Activated T-helper 2 cell treated with anti-CD3 and anti-CD28 coated beads, Interferon-gamma antibody, Interleukin-2, Interleukin-4, amounts not matched to agents 10 μg/mL and 5 μg/mL and 100 μg/mL, durations not matched to agents 14 hours and 24 hours and 36 hours (primary cell): ENCODE measurements at regions not wholly inside any gene's neighbourhood (a gene's known extent, or its start where the extent isn't known, plus 50 kb on each side); places are given as distances from the start of the nearest gene placed in this dataset.
"Not testable (repeated sequence)": the region's sequence is repeated elsewhere in the genome, so short reads cannot be mapped to it uniquely, and the experiment has no call there.

Experiments used
- DNase-seq: peaks from one replicate; pipeline ENCODE4 v3.0.0; 2021; ENCODE audit warnings: low spot score
- H3K27ac Mint-ChIP-seq: one replicate; pipeline ENCODE4 v1.8.0; 2021; ENCODE audit warnings: mixed read lengths
- H3K27me3 Mint-ChIP-seq: one replicate; pipeline ENCODE4 v1.8.0; 2021; ENCODE audit warnings: low read depth, mixed read lengths
- H3K36me3 Mint-ChIP-seq: one replicate; pipeline ENCODE4 v1.8.0; 2021; ENCODE audit warnings: low read depth, mixed read lengths
- H3K4me1 Mint-ChIP-seq: one replicate; pipeline ENCODE4 v1.8.0; 2021; ENCODE audit warnings: low read depth, mixed read lengths
- H3K4me3 Mint-ChIP-seq: one replicate; pipeline ENCODE4 v1.8.0; 2021; ENCODE audit warnings: low read depth, mild to moderate bottlenecking, moderate library complexity, mixed read lengths
- H3K9me3 Mint-ChIP-seq: one replicate; pipeline ENCODE4 v1.8.0; 2021; ENCODE audit warnings: mixed read lengths
- intact Hi-C: fragments of 100-400 bp; cut with micrococcal nuclease; formaldehyde crosslinking; loops from one replicate; pipeline ENCODE4 v1.15.1; 2023

GRCh38 chr1:222970040-222970439 is 155.2 kb downstream of the DISP1 start:
- no peaks in the 10 kb centered on the region for H3K9me3 Mint-ChIP-seq
- no peaks in the 10 kb centered on the region for H3K36me3 Mint-ChIP-seq
- no peak for DNase-seq
- H3K4me3 Mint-ChIP-seq = no peak overlapping the region
- peaks cover 6% of the 10 kb centered on the region for H3K4me1 Mint-ChIP-seq
- no peaks in the 10 kb centered on the region for H3K27me3 Mint-ChIP-seq
- intact Hi-C loops = no loop called here
- H3K27ac Mint-ChIP-seq = no peak overlapping the region

GRCh38 chr1:222970711-222971110 is 155.9 kb downstream of the DISP1 start:
- DNase-seq = no peak
- peaks cover 8% of the 10 kb centered on the region for H3K4me1 Mint-ChIP-seq

GRCh38 chr1:222971146-222971545 is 156.3 kb downstream of the DISP1 start:
- Mint-ChIP-seq H3K9me3 (no peaks in the 10 kb centered on the region), H3K4me1 (peaks cover 8% of the 10 kb centered on the region), H3K36me3 (no peaks in the 10 kb centered on the region), H3K27ac (no peak overlapping the region), H3K4me3 (no peak overlapping the region), H3K27me3 (no peaks in the 10 kb centered on the region)
- DNase-seq = no peak
- intact Hi-C loops = no loop called here

More at GRCh38 chr1:222970711-222971110, 155.9 kb downstream of the DISP1 start:
- no peaks in the 10 kb centered on the region for H3K9me3 Mint-ChIP-seq
- H3K36me3 Mint-ChIP-seq = no peaks in the 10 kb centered on the region
- intact Hi-C loops = no loop called here
- no peak overlapping the region for H3K4me3 Mint-ChIP-seq
- no peak overlapping the region for H3K27ac Mint-ChIP-seq
- H3K27me3 Mint-ChIP-seq = no peaks in the 10 kb centered on the region

- no peaks in the 10 kb centered on the region for H3K27me3 Mint-ChIP-seq
- H3K4me3 Mint-ChIP-seq = no peak overlapping the region
- no peaks in the 10 kb centered on the region for H3K36me3 Mint-ChIP-seq
- H3K9me3 Mint-ChIP-seq = no peaks in the 10 kb centered on the region
- no peak overlapping the region for H3K27ac Mint-ChIP-seq
- H3K4me1 Mint-ChIP-seq = peaks cover 8% of the 10 kb centered on the region
- no peak for DNase-seq
- intact Hi-C loops = no loop called here
Observed at GRCh38 chr1:222973561-222973960, 158.7 kb downstream of the DISP1 start.

GRCh38 chr1:222974496-222974895 is 159.7 kb downstream of the DISP1 start:
- H3K4me3 Mint-ChIP-seq = no peak overlapping the region
- H3K27ac Mint-ChIP-seq = no peak overlapping the region
- no peak for DNase-seq

GRCh38 chr1:222975472-222976122 is 160.8 kb downstream of the DISP1 start:
- intact Hi-C loops = no loop called here
- Mint-ChIP-seq H3K36me3 (no peaks in the 10 kb centered on the region), H3K9me3 (no peaks in the 10 kb centered on the region), H3K27me3 (no peaks in the 10 kb centered on the region), H3K4me3 (no peak overlapping the region), H3K4me1 (peaks cover 8% of the 10 kb centered on the region), H3K27ac (no peak overlapping the region)
- DNase-seq = no peak

More at GRCh38 chr1:222974496-222974895, 159.7 kb downstream of the DISP1 start:
- Mint-ChIP-seq H3K4me1 (peaks cover 8% of the 10 kb centered on the region), H3K9me3 (no peaks in the 10 kb centered on the region), H3K27me3 (no peaks in the 10 kb centered on the region), H3K36me3 (no peaks in the 10 kb centered on the region)
- intact Hi-C loops = no loop called here

GRCh38 chr1:222976453-222976852 is 161.6 kb downstream of the DISP1 start:
- H3K27ac Mint-ChIP-seq = no peak overlapping the region
- no peak for DNase-seq
- no peaks in the 10 kb centered on the region for H3K9me3 Mint-ChIP-seq
- no peaks in the 10 kb centered on the region for H3K36me3 Mint-ChIP-seq
- intact Hi-C loops = no loop called here
- no peak overlapping the region for H3K4me3 Mint-ChIP-seq
- H3K27me3 Mint-ChIP-seq = no peaks in the 10 kb centered on the region
- peaks cover 8% of the 10 kb centered on the region for H3K4me1 Mint-ChIP-seq

- H3K4me1 Mint-ChIP-seq, intact Hi-C loops, H3K36me3 Mint-ChIP-seq, H3K27ac Mint-ChIP-seq, H3K4me3 Mint-ChIP-seq, H3K9me3 Mint-ChIP-seq, H3K27me3 Mint-ChIP-seq, DNase-seq: not testable (repeated sequence)
Observed at GRCh38 chr1:222977294-222977693, 162.5 kb downstream of the DISP1 start.

GRCh38 chr1:222979561-222979960 is 163.5 kb downstream of the TLR5 start:
- Mint-ChIP-seq H3K4me1 (peaks cover 5% of the 10 kb centered on the region), H3K4me3 (no peak overlapping the region), H3K27me3 (no peaks in the 10 kb centered on the region), H3K27ac (no peak overlapping the region), H3K36me3 (no peaks in the 10 kb centered on the region), H3K9me3 (no peaks in the 10 kb centered on the region)
- intact Hi-C loops = no loop called here
- no peak for DNase-seq

- H3K9me3 Mint-ChIP-seq = no peaks in the 10 kb centered on the region
- no peaks in the 10 kb centered on the region for H3K27me3 Mint-ChIP-seq
- no peak overlapping the region for H3K4me3 Mint-ChIP-seq
- H3K4me1 Mint-ChIP-seq = no peaks in the 10 kb centered on the region
- H3K27ac Mint-ChIP-seq = no peak overlapping the region
- no peaks in the 10 kb centered on the region for H3K36me3 Mint-ChIP-seq
- intact Hi-C loops = no loop called here
- DNase-seq = no peak
Observed at GRCh38 chr1:222987674-222988076, 155.4 kb downstream of the TLR5 start.

- intact Hi-C loops = no loop called here
- no peaks in the 10 kb centered on the region for H3K27me3 Mint-ChIP-seq
- DNase-seq = no peak
- no peak overlapping the region for H3K4me3 Mint-ChIP-seq
- no peak overlapping the region for H3K27ac Mint-ChIP-seq
- H3K4me1 Mint-ChIP-seq = no peaks in the 10 kb centered on the region
- no peaks in the 10 kb centered on the region for H3K9me3 Mint-ChIP-seq
- H3K36me3 Mint-ChIP-seq = no peaks in the 10 kb centered on the region
Observed at GRCh38 chr1:222989443-222989842, 153.6 kb downstream of the TLR5 start.

- intact Hi-C loops = no loop called here
- H3K36me3 Mint-ChIP-seq = no peaks in the 10 kb centered on the region
- H3K9me3 Mint-ChIP-seq = no peaks in the 10 kb centered on the region
- no peaks in the 10 kb centered on the region for H3K4me1 Mint-ChIP-seq
- no peaks in the 10 kb centered on the region for H3K27me3 Mint-ChIP-seq
- H3K4me3 Mint-ChIP-seq = no peak overlapping the region
- H3K27ac Mint-ChIP-seq = no peak overlapping the region
- DNase-seq = no peak
Observed at GRCh38 chr1:222991177-222991576, 151.9 kb downstream of the TLR5 start.

GRCh38 chr1:222991908-222992307 is 151.1 kb downstream of the TLR5 start:
- no peaks in the 10 kb centered on the region for H3K27me3 Mint-ChIP-seq
- no peak overlapping the region for H3K4me3 Mint-ChIP-seq
- H3K36me3 Mint-ChIP-seq = no peaks in the 10 kb centered on the region
- no peak overlapping the region for H3K27ac Mint-ChIP-seq
- intact Hi-C loops = no loop called here
- H3K9me3 Mint-ChIP-seq = no peaks in the 10 kb centered on the region
- DNase-seq = no peak
- H3K4me1 Mint-ChIP-seq = no peaks in the 10 kb centered on the region
